Natural killer cell treated with Interleukin-12 subunit alpha and Interleukin-12 subunit beta and Interleukin-15 and Interleukin-18, amount 100 ng/mL, for 72 hours (primary cell): ENCODE measurements at regions not wholly inside any gene's neighbourhood (a gene's known extent, or its start where the extent isn't known, plus 50 kb on each side); places are given as distances from the start of the nearest gene placed in this dataset.
"Not testable (repeated sequence)": the region's sequence is repeated elsewhere in the genome, so short reads cannot be mapped to it uniquely, and the experiment has no call there.

ENCODE experiments used
- ATAC-seq, 2 donors: fragments of 150-1000 bp; cut with Tn5 transposase in 1 of 2; sonication (Bioruptor Pico), chemical (Tn5 transposase) in 1 of 2; 2 replicates each; pipeline ENCODE4 v1.10.0; 2021
- DNase-seq: peaks from one replicate; pipeline ENCODE4 v3.0.0; 2022; ENCODE audit warnings: low spot score
- H3K27ac Mint-ChIP-seq, 2 donors: 1 replicate in 1 of 2; 2 replicates in 1 of 2; pipeline ENCODE4 v1.8.0; 2022; ENCODE audit warnings: mixed read lengths in 2 of 2, mild to moderate bottlenecking in 1 of 2, moderate library complexity in 1 of 2
- H3K27me3 Mint-ChIP-seq, 2 donors: 1 replicate in 1 of 2; 2 replicates in 1 of 2; pipeline ENCODE4 v1.8.0; 2022; ENCODE audit warnings: mixed read lengths in 2 of 2
- H3K36me3 Mint-ChIP-seq: one replicate; pipeline ENCODE4 v1.8.0; 2022; ENCODE audit warnings: mixed read lengths
- H3K4me1 Mint-ChIP-seq, 2 donors: 1 replicate in 1 of 2; 2 replicates in 1 of 2; pipeline ENCODE4 v1.8.0; 2022; ENCODE audit warnings: low read depth in 2 of 2, mixed read lengths in 2 of 2, mild to moderate bottlenecking in 1 of 2
- H3K4me3 Mint-ChIP-seq: one replicate; pipeline ENCODE4 v1.8.0; 2022; ENCODE audit warnings: mixed read lengths
- H3K9me3 Mint-ChIP-seq: 2 replicates; pipeline ENCODE4 v1.8.0; 2022; ENCODE audit warnings: mixed read lengths

DNA sequence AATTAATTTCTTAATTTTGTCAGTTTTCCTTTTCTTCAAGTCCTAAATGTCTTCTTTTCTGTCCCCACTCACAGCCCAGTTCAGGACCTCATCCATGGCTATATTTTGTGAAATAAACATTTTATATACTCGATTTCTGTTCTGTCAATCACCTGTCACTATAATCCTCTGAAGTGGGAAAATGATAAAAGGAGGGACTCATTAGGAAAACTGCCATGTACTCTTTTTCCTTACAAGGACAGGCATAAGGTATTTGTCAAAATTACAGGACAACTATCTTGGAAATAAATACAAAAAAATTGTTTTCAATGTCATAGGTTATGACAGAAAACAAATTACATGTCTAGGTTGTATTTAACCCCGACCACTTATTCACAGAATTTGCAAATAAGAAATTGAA, 240.1 kb upstream of the CBLB start:
- DNase-seq (no peak), ATAC-seq (no peak)
- Mint-ChIP-seq H3K4me3 (no peak overlapping the region), H3K9me3 (no peaks in the 10 kb centered on the region), H3K27ac (no peak overlapping the region), H3K36me3 (no peaks in the 10 kb centered on the region), H3K27me3 (no peaks in the 10 kb centered on the region), H3K4me1 (no peaks in the 10 kb centered on the region)

DNA sequence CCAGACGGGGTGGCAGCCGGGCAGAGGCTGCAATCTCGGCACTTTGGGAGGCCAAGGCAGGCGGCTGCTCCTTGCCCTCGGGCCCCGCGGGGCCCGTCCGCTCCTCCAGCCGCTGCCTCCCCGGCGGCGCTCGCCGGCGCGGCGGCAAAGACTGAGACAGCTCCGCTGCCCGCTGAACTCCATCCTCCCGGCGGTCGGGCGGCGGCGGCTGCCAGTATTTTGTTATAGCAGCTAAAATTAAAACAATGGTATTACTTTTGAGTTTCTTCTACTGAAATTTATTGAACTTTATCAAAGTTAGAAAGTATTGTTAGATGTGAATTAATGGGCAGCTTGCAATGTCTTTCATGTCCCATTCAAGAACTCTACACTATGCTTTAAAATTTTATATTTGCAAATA, 243.7 kb upstream of the CBLB start:
- not testable (repeated sequence) for H3K36me3 Mint-ChIP-seq, ATAC-seq, H3K4me3 Mint-ChIP-seq, H3K9me3 Mint-ChIP-seq, H3K4me1 Mint-ChIP-seq, H3K27me3 Mint-ChIP-seq, DNase-seq, H3K27ac Mint-ChIP-seq

GRCh38 chr3:106113747-106114146, 244.9 kb upstream of the CBLB start:
- no peak overlapping the region for H3K27ac Mint-ChIP-seq
- no peak overlapping the region for H3K4me3 Mint-ChIP-seq
- DNase-seq (no peak), ATAC-seq (no peak)
- H3K9me3 Mint-ChIP-seq, result no peaks in the 10 kb centered on the region
- no peaks in the 10 kb centered on the region for H3K27me3 Mint-ChIP-seq
- H3K36me3 Mint-ChIP-seq, result no peaks in the 10 kb centered on the region
- no peaks in the 10 kb centered on the region for H3K4me1 Mint-ChIP-seq

DNA sequence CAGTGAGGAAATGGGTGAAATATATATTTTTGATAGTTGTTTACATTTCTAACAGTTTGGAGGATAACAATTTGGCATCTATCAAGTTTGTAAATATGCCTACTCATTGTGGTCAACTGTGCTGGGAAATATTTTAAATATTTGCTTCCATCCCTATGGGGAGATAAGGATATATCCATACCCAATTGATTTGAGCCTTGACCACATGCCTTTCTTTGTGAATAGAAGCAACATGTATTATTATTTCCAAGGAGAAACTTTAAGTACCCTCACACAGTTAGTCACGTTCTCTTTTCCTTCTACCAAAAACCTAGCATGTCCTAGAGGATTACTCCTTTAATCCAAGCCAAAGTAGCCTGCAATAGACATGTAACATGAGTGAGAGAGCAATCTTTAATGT, 245.4 kb upstream of the CBLB start:
- Mint-ChIP-seq H3K27me3 (no peaks in the 10 kb centered on the region), H3K4me1 (no peaks in the 10 kb centered on the region), H3K4me3 (no peak overlapping the region), H3K27ac (no peak overlapping the region), H3K36me3 (no peaks in the 10 kb centered on the region), H3K9me3 (no peaks in the 10 kb centered on the region)
- DNase-seq, result no peak
- ATAC-seq, result no peak

DNA sequence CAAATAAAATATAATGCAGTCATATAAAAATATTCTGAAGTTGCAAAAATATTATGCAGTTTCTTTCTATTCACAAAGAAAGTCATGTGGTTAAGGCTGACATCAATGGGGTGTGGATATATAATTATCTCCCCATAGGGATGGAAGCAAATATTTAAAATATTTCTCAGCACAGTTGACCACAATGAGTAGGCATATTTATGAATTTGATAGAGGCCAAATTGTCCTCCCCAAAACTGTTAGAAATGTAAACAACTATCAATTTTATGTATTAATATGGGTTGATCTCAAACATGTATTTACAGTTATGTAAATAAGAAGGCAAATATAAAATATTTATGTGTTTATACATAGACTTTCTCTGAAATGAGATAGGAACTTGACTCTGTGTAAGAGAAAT, 246.0 kb upstream of the CBLB start:
- DNase-seq (no peak), ATAC-seq (no peak)
- H3K4me1 Mint-ChIP-seq, result peaks cover 0 to 2% of the 10 kb centered on the region in 2 donors
- no peak overlapping the region for H3K27ac Mint-ChIP-seq
- no peaks in the 10 kb centered on the region for H3K27me3 Mint-ChIP-seq
- no peaks in the 10 kb centered on the region for H3K9me3 Mint-ChIP-seq
- no peak overlapping the region for H3K4me3 Mint-ChIP-seq
- no peaks in the 10 kb centered on the region for H3K36me3 Mint-ChIP-seq

DNA sequence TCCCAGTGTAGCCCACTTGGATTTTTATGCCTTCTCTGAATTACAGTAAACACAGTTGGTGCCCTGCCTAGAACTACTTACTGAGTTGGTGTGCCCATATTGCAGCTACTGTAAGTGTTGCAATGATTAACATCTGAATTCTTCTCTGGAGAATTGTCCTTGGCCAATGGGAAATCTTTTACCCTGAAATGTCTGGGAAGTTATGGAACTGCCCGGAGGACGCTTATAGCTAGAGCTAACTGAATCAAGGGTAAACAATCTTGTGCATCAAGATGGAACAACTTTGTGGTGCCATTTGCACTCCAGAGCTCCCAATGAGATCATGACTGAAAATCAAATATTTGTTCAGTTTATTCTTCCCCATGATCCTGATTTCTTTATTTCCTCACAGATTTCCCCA, 246.7 kb upstream of the CBLB start:
- H3K4me1 Mint-ChIP-seq, result peaks cover 0 to 2% of the 10 kb centered on the region in 2 donors
- H3K27ac Mint-ChIP-seq, result no peak overlapping the region
- ATAC-seq (no peak), DNase-seq (no peak)
- H3K9me3 Mint-ChIP-seq, result no peaks in the 10 kb centered on the region
- no peaks in the 10 kb centered on the region for H3K27me3 Mint-ChIP-seq
- no peaks in the 10 kb centered on the region for H3K36me3 Mint-ChIP-seq
- no peak overlapping the region for H3K4me3 Mint-ChIP-seq

- H3K4me1 Mint-ChIP-seq, result peaks cover 0 to 2% of the 10 kb centered on the region in 2 donors
- no peak overlapping the region for H3K27ac Mint-ChIP-seq
- no peaks in the 10 kb centered on the region for H3K27me3 Mint-ChIP-seq
- DNase-seq (no peak), ATAC-seq (no peak)
- no peaks in the 10 kb centered on the region for H3K9me3 Mint-ChIP-seq
- no peaks in the 10 kb centered on the region for H3K36me3 Mint-ChIP-seq
- H3K4me3 Mint-ChIP-seq, result no peak overlapping the region
Measured at GRCh38 chr3:106116733-106117489, 248.1 kb upstream of the CBLB start.

- no peak overlapping the region for H3K27ac Mint-ChIP-seq
- DNase-seq (no peak), ATAC-seq (no peak)
- no peak overlapping the region for H3K4me3 Mint-ChIP-seq
- H3K9me3 Mint-ChIP-seq, result no peaks in the 10 kb centered on the region
- peaks cover 0 to 2% of the 10 kb centered on the region in 2 donors for H3K4me1 Mint-ChIP-seq
- no peaks in the 10 kb centered on the region for H3K27me3 Mint-ChIP-seq
- H3K36me3 Mint-ChIP-seq, result no peaks in the 10 kb centered on the region
Measured at GRCh38 chr3:106117490-106117858, 248.7 kb upstream of the CBLB start.

- no peak for ATAC-seq
- H3K27me3 Mint-ChIP-seq, result no peaks in the 10 kb centered on the region
- no peaks in the 10 kb centered on the region for H3K36me3 Mint-ChIP-seq
- peak overlapping the region in 1 of 2 donors; percentile 39 for H3K27ac Mint-ChIP-seq
- no peak overlapping the region for H3K4me3 Mint-ChIP-seq
- peaks cover 0 to 2% of the 10 kb centered on the region in 2 donors for H3K4me1 Mint-ChIP-seq
- no peak for DNase-seq
- no peaks in the 10 kb centered on the region for H3K9me3 Mint-ChIP-seq
Measured at GRCh38 chr3:106119614-106120082, 250.8 kb upstream of the CBLB start.

DNA sequence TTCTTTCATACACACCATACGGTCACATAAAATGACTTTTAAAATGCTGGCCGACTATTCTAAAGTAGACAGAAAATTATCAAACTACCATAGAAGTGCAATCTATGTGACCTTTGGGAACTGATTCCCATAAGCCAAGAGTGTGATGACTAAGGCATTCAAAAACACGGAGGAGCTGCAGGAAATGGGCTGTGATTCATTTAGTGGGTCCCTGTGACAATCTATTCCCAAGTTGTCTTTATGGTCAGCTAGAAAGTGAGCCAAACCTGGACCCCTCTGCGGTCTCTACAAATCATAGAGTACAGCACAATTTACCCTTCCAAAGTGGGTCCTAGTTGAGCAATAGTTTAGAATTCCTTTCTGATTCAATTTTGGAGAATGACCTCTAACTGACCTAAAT, 251.5 kb upstream of the CBLB start:
- H3K4me1 Mint-ChIP-seq, result peaks cover 0 to 2% of the 10 kb centered on the region in 2 donors
- H3K4me3 Mint-ChIP-seq, result no peak overlapping the region
- ATAC-seq (no peak), DNase-seq (no peak)
- no peaks in the 10 kb centered on the region for H3K27me3 Mint-ChIP-seq
- no peaks in the 10 kb centered on the region for H3K36me3 Mint-ChIP-seq
- H3K27ac Mint-ChIP-seq, result no peak overlapping the region
- H3K9me3 Mint-ChIP-seq, result no peaks in the 10 kb centered on the region

DNA sequence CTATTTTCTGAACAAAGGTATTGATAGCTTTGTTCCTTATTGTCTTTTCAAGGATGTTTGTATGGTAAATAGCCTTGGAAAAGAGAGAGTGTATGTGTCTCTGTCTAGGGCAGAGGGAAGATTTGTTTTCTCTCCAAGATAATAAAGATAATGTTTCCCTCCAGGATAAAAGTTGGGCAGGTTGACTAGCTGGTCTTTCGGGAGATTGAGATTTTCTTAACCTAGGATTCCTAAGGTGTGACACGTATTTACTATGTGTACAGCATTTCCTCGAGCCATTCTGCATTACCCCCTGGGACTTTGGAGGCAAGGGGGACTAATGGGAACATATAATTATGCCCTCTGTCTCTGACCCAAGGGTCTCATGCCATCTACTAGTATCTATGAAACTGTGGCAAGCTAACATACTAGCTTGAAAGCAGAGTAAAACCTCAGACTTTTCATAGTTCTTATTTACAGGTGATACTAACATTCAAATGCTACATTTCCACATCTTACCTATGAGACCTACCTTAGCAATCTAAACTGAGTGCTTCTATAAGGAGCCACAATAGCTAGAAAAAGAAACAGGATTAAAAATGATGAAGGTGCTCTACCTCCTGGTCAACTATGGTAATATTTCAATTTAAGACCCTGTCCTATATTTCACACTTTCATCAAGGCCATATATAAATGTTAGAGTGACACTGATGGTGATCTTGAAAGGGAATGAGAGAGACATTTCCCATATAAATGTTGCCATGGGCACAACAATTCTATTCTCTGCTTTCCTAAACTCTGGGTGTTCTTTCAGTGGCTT, 252.9 kb upstream of the CBLB start:
- ATAC-seq (no peak), DNase-seq (no peak)
- Mint-ChIP-seq H3K36me3 (no peaks in the 10 kb centered on the region), H3K4me3 (no peak overlapping the region), H3K27ac (peak overlapping the region in 1 of 2 donors; percentile 19), H3K27me3 (no peaks in the 10 kb centered on the region), H3K4me1 (peaks cover 0 to 2% of the 10 kb centered on the region in 2 donors), H3K9me3 (no peaks in the 10 kb centered on the region)

- H3K4me3 Mint-ChIP-seq, result no peak overlapping the region
- H3K27ac Mint-ChIP-seq, result no peak overlapping the region
- ATAC-seq (no peak), DNase-seq (no peak)
- H3K4me1 Mint-ChIP-seq, result peaks cover 0 to under 1% of the 10 kb centered on the region in 2 donors
- no peaks in the 10 kb centered on the region for H3K36me3 Mint-ChIP-seq
- no peaks in the 10 kb centered on the region for H3K9me3 Mint-ChIP-seq
- H3K27me3 Mint-ChIP-seq, result no peaks in the 10 kb centered on the region
Measured at GRCh38 chr3:106124818-106125217, 256.0 kb upstream of the CBLB start.

- ATAC-seq (no peak), DNase-seq (no peak)
- Mint-ChIP-seq H3K9me3 (no peaks in the 10 kb centered on the region), H3K27ac (no peak overlapping the region), H3K4me1 (peaks cover 0 to 3% of the 10 kb centered on the region in 2 donors), H3K4me3 (no peak overlapping the region), H3K27me3 (no peaks in the 10 kb centered on the region), H3K36me3 (no peaks in the 10 kb centered on the region)
Measured at GRCh38 chr3:106125321-106125720, 256.5 kb upstream of the CBLB start.

- ATAC-seq (no peak), DNase-seq (no peak)
- no peak overlapping the region for H3K4me3 Mint-ChIP-seq
- no peak overlapping the region for H3K27ac Mint-ChIP-seq
- no peaks in the 10 kb centered on the region for H3K9me3 Mint-ChIP-seq
- H3K4me1 Mint-ChIP-seq, result peaks cover 5 to 7% of the 10 kb centered on the region in 2 donors
- no peaks in the 10 kb centered on the region for H3K36me3 Mint-ChIP-seq
- H3K27me3 Mint-ChIP-seq, result no peaks in the 10 kb centered on the region
Measured at GRCh38 chr3:106126067-106126845, 257.4 kb upstream of the CBLB start.
